Cerebellar nuclear complex (tissue), 1 donor: ENCODE measurements at regions not wholly inside any gene's neighbourhood (a gene's known extent, or its start where the extent isn't known, plus 50 kb on each side); places are given as distances from the start of the nearest gene placed in this dataset.

Experiments used
- DNase-seq, 2 experiments: peaks; one replicate each; lab custom pipeline; 2025; lab: John Stamatoyannopoulos, UW

GRCh38 chr14:62280366-62280765, 518.1 kb downstream of the SNAPC1 start:
- no peak for DNase-seq

- DNase-seq: no peak
Observed at GRCh38 chr14:62283837-62284236, 521.6 kb downstream of the SNAPC1 start.

DNA sequence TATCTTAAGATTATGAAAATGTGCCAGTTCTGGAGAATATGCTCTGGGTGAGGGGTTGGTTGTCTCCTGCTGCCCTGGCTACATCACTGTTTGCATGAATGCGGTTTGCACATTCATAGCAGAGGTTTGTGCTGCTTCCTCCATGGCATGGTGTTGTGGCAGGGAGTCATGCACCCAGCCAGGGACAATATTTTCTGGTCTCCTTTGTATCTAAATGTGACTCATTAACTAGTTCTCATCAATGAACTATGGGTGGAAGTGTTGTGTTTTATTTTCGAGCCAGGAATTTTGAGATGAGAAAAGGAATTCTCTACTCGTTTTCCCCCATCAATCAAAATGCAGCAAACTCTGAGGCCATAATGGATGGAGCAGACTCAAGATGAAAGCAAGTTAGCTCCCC, 527.3 kb downstream of the SNAPC1 start:
- DNase-seq: no peak

DNA sequence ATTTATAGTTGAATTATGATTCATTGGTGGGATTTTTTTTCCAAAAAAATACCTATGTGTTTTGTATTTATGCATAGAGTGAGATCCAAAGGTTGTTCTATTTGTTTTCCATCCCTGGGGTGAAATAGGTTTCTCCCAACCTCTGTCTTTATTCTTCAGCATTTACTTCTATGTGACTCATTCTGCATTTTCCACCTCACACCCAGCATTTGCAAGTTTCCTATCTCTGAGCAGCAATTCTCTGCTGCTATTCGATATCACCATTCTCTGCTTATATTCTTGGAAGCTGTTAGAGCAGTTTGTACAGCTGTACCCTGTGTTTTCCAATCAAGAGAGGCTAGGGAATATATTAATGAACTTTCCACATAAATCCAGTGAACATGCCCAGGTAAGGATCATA, 538.9 kb downstream of the SNAPC1 start:
- DNase-seq: no peak

DNA sequence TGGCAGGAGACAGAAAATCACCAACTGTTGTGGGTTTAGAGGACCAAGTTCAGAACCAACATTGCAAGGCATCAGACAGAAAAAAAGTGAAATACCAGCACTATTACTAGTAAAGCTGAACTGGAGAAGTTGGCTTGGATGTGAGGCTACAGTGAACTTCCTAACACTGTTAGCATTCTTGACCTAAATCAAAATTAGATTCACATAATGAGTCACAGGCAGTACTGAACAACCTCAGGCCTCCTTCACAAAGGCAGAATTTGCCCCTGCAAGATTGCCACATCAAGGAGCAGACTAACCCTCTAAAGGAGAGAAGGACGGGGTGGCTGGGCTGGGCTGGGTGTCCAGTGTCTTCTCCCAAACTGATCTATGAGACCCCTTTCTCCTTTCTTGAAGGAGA, 539.7 kb downstream of the SNAPC1 start:
- DNase-seq: no peak

- DNase-seq: no peak
Observed at GRCh38 chr14:62303437-62303836, 541.2 kb downstream of the SNAPC1 start.

- DNase-seq: no peak
Observed at GRCh38 chr14:62304257-62304656, 542.0 kb downstream of the SNAPC1 start.

DNA sequence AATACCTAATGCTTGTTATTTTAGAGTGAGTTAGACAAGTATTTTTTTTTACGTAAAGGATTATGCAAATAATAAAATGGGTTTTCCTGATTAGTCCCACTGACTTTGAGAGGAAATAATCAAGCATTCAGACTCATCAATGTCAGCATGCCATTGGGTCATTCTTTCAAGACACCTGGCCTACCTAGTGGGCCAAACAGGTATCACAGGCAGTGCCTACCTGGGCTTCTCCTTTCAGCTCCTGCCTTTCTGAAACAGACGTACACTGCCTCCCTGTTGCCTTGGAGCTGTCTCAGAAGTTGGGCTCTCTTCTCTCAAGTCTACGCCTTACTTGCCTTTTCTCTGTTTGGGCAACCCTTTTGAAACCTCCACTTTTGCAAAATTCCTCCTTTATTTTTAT, 545.6 kb downstream of the SNAPC1 start:
- DNase-seq: no peak

DNA sequence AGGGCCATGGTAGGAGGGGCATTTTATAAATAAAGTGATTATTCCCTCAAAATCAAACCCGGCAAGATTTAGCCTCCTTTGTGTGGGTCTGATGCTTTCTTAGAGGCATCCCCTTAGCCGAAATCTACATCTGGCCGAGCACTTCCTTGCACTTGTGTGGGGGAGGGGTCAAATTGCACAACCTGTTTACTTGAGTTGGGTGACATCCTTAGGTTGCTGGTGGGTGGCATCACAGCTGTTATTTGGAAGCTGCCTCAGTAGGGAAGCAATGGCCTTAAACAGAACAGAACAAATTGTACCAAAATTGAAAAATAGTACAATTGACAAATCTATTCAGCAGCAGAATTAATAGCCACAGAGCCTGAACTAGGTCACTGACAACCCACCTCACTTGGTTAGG, 546.1 kb downstream of the SNAPC1 start:
- DNase-seq: no peak

DNA sequence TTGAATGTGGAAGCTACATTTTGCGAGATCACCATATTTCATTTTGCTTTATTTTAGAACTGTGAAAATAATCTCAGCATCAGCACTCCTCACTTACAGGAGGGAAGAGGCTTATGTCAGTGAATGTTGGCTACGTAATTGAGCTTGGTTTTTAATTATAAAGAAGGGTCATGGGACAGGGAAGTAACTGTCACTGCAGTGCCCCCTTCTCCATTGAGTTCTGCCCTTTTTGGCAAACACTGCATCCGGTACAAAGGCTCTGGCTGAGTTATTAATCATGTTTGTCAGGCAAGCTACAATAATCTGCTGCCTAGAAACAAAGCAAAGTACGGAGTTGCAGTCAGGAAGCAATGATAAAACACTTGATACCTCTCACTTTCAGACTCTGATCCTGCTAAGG, 546.7 kb downstream of the SNAPC1 start:
- DNase-seq: no peak

DNA sequence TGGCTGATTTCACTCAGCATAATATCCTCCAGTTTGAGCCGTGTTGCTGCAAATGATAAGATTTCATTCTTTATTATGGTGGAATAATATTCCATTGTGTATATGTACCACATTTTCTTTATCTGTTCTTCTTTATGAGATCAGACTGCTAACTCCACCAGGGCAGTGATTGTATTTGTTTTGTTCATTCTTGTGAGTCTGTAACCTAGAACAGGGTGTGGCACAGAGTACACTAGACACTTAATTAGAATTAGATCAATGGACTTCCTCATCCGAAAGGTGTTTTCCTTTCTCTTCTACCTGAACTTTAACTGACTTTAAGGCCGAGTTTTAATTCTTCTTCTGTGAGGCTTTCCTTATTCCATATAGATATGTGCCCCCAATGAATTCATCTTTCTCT, 551.0 kb downstream of the SNAPC1 start:
- DNase-seq: no peak

- no peak for DNase-seq
Observed at GRCh38 chr14:62314221-62314620, 552.0 kb downstream of the SNAPC1 start.

GRCh38 chr14:62314871-62315270, 552.7 kb downstream of the SNAPC1 start:
- no peak for DNase-seq

DNA sequence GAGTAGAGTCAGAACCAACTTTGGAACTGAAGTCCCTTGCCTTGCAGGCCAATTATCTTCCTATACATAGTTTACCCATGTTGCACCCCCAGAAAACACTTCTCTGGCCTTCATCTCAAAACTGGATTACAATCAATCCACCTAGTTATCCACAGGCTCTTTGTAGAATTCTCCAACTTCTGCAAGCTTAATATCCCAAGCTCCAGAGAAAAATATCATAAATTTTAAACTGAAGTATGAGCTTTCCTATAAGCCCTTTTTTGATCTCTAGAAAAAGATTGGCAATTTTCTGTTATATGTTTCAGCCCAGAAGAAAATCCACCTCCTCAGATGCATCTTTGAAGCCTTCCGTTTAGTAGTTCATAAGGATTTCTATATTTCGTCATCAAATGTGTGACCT, 553.4 kb downstream of the SNAPC1 start:
- no peak for DNase-seq

GRCh38 chr14:62322216-62322615, 560.0 kb downstream of the SNAPC1 start:
- no peak for DNase-seq

DNA sequence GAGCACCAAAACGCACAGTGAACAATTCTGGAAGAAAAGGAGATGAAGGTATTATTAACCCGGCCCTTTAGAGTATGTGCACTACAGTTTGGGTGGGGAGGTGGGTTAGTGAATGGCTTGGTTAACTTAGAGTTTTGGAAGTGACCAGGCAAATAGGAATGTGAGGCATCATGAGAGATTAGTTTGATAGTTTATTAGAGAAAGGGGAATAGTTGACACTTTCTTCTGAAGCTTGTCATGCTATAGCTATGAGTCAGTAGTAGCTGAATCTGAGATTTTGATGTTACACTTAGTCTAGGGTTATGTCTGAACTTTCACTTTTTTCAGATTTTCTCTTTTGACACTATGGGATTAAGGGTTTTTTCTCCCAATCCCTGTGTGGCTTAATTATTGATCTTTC, 567.2 kb downstream of the SNAPC1 start:
- DNase-seq: no peak

DNA sequence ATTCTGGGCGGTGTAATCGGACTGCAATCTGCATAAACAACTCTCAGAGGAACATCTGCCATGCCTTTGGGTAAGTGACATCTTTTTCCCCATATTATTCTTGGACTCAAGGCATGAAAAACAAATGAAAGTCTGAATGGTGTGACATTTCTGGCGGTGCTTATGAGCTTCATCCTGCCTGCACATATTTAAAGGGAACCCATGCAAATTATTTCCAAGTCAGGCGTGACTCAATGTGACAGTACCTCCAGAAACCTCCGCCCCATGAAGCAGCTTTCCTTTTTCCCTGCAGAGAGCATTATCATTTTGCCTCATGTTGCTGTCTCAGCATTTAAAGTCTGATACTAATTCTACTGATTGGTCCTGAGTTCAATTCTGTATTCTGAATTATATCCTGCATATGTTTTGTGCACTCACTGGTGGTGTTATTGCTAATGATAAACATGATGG, 585.4 kb downstream of the SNAPC1 start:
- no peak for DNase-seq

DNA sequence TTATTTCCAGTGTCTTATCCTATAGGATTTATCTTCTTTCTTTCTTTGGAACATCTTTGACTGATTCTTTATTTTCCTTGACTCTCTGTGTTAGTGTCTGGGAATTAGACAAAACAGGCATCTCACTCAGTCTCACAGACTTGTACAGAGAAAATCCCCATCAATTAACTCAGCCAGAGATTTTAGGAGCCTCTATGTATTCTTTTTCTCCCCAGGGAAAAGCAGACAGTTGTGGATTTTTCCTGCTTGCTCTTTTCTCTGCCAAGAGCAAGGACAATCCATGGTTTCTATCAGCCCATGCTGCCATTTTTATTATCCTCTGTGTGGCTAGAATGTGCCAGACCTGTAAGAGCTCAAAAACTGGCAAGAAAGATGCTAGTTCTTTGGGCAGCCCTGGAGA, 595.1 kb downstream of the SNAPC1 start:
- no peak for DNase-seq

- DNase-seq: no peak
Observed at GRCh38 chr14:62364161-62364560, 601.9 kb downstream of the SNAPC1 start.

- no peak for DNase-seq
Observed at GRCh38 chr14:62364800-62365280, 602.6 kb downstream of the SNAPC1 start.

GRCh38 chr14:62369919-62370560, 607.8 kb downstream of the SNAPC1 start:
- no peak for DNase-seq

DNA sequence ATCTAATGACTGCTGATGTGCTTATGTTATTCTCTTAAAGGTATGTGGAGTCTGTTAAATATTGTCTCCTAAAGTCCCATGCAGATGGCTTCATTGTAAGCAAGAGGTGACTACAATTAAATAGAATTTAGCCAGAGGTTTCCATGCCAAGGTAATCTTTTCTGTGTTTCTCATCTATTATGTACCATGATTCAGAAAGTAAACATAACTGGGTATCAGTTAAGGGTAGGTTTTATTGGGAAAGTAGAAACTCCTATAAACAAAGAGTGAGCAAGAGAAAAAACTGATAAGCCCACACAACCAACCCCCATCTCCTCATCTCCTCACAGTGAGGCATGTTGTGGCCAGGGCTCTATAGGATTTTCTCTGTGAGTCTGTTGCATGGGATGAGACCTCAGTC, 611.7 kb downstream of the SNAPC1 start:
- no peak for DNase-seq

DNA sequence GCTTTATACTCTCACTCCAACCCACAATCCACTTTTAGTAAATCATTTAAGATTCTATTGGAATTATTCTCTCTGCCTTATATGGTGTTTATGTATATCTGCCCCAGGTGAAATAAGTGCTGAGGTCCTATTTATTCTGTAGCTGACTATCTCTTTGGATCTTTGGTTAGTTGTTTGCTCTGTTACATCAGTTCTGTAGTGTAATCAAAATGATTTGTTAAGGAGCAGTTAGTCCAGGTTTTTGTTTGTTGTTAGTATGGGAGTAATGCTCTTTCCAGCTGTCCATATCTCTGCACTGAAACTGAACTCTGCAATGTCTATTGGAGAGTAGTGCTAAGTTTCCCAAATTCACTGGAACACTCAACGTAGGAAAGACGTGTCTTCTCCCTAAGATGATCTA, 615.8 kb downstream of the SNAPC1 start:
- DNase-seq: no peak

GRCh38 chr14:62381311-62382070, 619.3 kb downstream of the SNAPC1 start:
- no peak for DNase-seq
